Smooth muscle cell of the brain vasculature (primary cell): ENCODE measurements at regions not wholly inside any gene's neighbourhood (a gene's known extent, or its start where the extent isn't known, plus 50 kb on each side); places are given as distances from the start of the nearest gene placed in this dataset.

Source experiments
- DNase-seq: peaks from one replicate; pipeline ENCODE4 v3.0.0-alpha.2; 2012; ENCODE audit warnings: low read depth, low spot score

DNA sequence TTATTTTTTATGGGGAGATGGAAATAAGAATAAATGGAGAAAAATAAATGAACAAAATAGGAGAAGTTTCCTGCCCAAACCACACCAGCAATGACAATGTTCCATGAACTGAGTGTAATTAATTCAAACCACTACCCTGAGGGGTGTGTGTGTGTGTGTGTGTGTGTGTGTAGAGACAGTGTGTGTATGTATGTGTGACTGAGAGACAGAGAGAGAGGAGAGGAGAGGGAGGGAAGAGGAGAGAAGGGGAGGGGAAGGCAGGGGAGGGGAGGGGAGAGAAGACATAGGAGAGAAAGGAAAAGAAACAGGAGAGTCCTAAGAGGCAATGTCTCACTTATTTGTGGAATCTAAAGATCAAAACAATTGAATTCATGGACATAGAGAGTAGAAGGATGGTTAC is 65.0 kb upstream of the POU2AF1 start:
- no peak for DNase-seq

DNA sequence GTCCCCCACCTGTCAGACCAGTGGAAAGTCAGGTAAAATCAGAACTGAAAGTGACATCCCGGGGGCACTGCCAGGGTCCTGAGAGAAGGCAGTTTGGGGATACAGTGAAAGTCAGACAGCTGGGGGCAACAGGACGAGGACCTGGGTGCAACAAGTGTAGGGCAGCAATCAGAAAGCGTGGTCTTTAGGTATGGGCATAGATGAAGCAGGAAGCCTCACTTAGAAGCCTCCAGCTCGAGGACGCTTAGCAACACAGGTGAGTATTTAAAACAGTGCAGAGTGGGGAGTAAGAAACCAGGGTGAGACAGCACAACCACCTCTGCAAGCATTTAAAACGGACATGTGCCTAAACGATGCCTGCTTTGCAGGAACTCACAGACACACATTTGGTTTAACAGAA is 64.6 kb upstream of the POU2AF1 start:
- DNase-seq, result no peak

DNA sequence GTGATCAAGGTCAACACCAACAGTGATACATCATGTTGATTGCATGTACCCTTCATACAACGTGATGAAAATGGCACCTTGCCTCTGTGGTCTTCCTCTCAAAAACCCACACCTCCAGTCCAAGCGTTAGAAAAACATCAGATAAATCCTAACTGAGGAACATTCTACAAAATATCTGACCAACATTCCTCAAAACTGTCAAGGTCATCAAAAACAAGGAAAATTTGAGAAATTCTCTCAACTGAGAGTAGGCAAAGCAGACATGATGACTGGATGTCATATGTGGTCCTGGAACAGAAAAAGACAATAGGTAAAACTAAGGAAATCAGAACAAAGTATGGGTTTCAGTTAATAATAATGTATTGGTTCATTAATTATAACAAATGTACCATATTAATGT is 64.0 kb upstream of the POU2AF1 start:
- DNase-seq, result no peak

DNA sequence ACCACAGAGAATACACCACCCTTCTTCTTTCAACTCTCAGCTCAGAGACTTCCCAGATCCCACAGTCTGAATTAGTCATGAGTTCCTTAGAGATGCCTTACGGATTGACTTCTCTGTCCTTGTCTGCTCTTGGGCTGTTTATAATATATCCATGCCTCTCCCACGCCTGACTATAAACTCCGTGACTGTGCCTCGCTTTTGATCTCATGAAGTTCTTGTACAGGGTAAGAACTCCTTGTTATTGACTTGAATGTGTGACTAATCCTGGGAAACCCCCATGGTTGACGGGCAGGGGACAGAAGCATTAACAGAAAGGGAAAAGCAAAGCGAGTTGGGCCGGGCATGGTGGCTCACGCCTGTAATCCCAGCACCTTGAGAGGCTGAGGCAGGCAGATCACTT is 62.4 kb upstream of the POU2AF1 start:
- DNase-seq, result no peak

DNA sequence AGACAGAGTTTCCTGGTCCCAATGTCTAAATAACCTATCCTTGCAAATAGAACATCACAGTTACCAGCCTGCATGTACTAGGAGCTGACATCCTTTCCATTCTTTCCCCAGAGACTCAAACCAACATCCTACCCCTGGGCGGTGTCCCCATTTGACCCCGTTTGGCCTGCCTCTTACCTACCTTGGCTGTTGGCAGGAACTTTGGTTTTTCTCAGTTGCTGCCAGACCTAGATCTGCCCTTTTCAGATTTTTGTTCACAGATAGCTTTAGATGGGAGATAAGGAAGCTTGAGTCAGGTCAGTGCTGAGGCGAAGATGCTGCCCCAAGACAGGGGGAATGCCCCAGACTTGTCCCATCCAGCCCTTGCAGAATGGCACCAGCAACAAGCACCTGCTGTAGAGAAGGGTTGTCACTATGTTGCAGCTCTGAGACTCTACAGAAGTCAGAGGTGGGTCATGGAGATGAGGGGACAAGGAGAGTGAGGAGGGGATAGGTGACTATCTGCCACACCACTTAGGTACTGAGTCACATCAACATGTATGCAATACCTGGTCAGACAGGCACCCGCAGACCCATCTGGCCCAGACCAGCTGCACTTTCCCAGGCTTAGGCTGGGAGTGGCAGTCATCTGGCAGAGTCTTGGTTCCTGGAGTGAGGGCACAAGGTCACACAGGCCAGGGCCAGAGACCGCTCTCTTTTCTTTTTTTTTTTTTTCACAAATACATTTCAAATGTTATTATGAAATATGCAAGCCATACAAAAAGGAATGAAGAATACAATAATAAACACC is 61.5 kb upstream of the POU2AF1 start:
- DNase-seq, result no peak

DNA sequence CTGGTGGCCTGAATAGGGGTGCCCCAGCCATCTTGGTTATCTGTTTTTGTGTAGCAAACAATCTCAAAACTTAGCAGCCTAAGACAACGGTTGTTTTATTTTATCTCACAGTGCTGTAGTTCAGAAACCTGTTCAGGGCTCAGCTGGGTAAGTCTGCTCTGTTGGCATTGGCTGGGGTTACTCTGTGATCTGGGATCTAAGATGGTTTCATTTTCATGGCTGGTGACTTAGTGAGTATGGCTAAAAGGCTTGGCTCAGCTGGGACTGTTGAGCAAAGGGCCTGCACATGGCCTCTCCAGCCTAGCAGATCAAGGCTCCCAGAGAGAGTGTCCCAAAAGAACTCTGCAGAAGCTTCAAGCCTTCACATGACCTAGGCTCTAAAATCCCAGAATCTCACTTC is 60.8 kb upstream of the POU2AF1 start:
- no peak for DNase-seq

DNA sequence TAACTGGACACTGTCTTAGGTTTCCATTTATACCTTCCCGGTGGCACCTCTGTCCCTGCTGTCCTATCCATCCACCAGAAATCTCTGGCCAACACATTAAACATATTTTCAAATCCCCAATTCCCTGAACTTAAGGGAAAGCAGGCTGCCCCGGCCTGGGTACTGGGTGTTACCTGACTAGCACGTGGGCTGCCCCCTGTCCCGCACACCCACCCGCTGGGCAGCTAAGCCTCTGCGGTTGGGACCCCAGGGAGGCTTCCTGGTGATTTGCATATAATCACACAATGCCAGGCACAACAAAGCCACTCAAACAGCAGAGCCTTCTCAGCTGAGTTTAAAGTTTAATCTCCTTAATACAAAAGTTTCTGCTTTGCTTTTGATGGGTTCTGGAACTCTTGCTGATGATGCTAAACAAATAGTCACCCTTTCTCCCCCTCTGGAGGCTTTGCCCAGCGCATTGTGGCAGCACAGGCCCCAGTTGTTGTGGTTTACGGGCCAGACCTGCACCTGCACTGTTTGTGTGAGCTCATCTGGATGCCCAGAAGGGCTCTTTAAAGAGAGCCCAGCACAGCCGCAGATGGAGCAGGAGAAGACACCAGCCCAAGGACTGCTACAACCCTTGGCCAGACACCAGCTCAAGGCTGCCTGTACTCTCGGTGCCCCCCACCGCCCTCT is 59.9 kb upstream of the POU2AF1 start:
- no peak for DNase-seq

DNA sequence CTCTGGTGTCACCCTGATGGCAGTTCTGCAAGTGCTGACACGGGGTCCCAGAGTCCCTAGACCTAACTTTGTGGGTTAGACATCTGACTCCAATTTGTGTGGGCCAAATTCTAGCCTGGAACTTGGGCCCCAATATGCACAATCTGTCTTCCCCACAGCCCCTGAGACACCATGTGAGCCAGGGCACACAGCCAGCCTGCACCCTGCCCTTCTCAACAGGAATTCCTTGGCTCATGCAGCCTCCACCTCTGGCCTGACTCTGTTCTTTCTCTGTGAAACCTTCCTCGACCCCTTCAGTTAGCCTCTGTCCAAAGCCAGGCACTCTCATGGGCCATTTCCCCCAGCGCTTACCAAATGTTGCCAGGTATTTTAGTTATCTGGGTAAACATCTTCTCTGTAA is 59.1 kb upstream of the POU2AF1 start:
- no peak for DNase-seq

DNA sequence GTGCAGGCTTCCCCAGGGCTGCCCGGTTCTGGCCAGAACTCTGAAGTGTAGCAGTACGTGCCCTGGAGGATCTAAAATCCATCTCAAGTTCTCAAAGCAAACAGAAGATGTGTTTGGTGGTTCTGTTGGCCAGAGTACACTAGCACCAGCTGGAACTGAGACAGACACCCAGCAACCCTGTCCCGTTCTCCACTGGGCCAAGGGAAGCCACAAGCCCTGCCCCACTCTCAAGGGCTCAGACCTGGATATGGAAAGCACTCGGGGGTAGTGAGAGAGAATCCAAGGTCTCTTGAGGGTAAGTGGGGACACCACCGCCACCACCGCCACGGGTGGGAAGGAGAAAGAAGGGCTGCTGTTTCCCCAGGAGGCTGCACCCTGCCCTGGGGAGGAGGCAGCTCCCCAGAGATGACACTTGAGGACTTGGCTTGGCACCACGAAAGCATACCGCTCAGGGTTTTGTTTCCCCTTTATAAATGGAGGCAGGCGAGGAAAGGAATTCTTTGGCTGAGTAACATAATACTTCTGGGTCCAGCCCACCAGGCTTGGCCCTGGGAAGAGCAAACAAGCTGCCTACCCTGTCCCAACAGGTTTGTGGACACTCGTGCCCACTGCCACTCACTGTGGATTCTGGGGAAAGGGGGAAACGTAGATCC is 56.1 kb upstream of the POU2AF1 start:
- no peak for DNase-seq

DNA sequence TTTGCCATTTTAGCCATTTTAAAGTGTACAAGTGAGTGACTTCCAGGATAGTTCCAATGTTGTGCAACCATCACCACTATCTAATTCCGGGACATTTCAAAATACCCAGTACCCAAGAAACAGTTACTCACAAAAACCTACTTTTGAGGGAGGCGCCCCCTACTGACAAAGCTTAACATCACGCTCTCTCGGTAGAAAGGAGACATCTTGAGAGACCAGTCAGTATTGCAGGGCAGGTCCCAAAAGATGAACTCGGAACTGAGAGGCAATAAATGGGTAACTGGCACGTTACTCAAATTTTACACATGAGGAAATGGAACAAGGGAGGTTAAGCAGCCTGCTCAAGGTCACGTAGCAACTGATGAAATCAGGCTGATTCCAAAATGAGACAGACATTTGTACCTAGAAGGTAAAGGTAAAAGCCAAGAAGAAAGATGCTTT is 50.0 kb upstream of the POU2AF1 start:
- peak; percentile 9 for DNase-seq
